GM18498 (cell line): ENCODE measurements at regions not wholly inside any gene's neighbourhood (a gene's known extent, or its start where the extent isn't known, plus 50 kb on each side); places are given as distances from the start of the nearest gene placed in this dataset.

Experiments used
- ATAC-seq: cut with Tn5 transposase; IDR thresholded peaks from one replicate; pipeline ENCODE4 v1.9.1; 2021; ENCODE audit warnings: mild to moderate bottlenecking, moderate library complexity; ENCODE audit not compliant: unreplicated experiment

GRCh38 chr1:234990328-234990675 is 138.3 kb downstream of the TOMM20 start:
- no peak for ATAC-seq

GRCh38 chr1:234989479-234990327 is 138.9 kb downstream of the TOMM20 start:
- ATAC-seq: no peak

- ATAC-seq: no peak
These were observed 139.6 kb downstream of the TOMM20 start for GRCh38 chr1:234989019-234989418.

DNA sequence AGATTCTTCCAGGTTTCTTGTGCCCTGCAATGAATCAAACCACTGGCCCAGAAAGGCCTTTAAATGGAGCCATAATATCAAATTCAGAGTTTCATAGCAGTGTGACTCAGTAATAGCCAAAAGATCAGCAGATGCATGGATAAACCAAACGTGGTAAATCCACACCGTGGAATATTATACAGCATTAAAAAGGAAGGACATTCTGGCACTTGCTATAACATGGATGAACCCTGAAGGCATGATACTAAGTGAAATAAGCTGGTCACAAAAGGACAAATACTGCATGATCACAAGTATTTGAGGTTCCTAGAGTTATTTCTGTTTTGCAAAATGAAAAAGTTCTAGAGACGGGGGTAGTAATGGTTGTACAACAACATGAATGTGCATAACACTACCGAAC is 140.1 kb downstream of the TOMM20 start:
- no peak for ATAC-seq

GRCh38 chr1:234988155-234988517 is 140.5 kb downstream of the TOMM20 start:
- no peak for ATAC-seq

GRCh38 chr1:234987415-234988154 is 141.1 kb downstream of the TOMM20 start:
- peak; percentile 57 for ATAC-seq

DNA sequence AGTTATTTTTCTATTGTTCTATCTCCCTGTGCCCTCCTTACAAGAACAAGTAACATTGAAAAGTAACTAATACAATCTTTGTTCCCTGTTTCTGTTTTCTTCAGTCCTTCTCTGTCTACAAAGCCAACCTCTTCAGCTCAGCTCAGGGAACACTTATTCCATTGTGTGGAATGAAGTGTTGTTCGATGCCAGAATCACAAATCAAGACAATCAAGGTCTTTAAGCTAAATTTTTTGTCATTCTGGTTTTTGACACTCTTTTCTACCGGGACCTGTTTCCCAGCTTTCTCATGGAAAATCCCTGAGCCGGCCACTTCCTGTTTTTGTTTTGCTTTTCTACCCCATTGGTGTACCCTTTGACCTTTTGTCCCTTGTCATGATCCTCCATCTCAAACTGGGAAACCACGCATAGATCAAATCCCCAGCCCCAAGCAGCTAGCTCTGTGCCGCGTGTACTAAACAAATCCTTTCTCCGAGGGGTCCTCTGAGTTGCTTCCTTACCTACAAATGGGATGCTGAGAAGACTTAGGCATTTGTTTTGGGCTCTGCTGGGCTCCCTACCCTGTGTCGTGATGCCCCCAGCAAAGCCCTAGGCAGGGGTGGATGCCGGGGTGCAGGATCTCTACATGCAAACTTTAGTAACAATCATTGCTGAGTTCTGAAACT is 141.8 kb downstream of the TOMM20 start:
- ATAC-seq: no peak

DNA sequence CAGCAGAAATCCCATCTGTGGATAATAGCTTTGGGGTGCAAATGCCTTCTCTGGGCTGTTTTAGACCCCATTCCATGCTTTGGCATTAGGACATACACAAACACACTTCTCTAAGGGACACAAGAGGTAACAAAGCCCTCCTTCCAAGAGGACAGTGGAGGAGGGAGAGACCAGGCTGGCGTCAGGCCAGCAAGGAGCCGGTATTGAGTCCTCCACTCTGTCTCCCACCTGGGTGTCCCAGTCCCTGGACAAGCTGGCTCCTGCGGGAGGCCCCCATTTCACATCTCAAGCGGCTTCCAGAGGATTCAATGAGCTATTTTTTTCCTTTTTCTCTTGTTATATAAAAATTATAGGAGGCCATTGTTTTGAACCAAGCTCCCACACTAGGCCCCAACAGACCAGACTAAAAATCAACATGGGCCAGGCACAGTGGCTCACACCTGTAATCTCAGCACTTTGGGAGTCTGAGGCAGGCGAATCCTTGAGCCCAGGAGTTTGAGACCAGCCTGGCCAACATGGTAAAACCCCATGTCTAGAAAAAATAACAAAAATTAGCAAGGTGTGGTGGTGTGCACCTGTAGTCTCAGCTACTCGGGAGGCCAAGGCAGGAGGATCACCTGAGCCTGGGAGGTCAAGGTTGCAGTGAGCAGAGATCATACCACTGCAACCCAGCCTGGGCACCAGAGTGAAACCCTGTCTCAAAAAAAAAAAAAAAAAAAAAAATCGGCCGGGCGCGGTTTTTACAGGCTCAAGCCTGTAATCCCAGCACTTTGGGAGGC is 142.9 kb downstream of the TOMM20 start:
- no peak for ATAC-seq

DNA sequence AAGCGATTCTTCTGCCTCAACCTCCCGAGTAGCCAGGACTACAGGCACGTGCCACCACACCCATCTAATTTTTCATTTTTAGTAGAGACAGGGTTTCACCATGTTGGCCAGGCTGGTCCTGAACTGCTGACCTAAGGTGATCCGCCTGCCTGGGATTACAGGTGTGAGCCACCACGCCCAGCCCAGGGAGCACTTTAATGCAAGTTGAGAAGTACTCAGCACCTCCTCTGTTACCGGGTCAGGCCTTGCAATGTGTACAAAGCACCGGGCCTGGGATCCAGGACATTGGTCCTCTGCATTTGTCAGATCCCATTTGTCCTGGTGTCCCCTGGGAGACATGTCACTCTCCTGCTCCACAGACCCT is 143.6 kb downstream of the TOMM20 start:
- ATAC-seq: no peak

DNA sequence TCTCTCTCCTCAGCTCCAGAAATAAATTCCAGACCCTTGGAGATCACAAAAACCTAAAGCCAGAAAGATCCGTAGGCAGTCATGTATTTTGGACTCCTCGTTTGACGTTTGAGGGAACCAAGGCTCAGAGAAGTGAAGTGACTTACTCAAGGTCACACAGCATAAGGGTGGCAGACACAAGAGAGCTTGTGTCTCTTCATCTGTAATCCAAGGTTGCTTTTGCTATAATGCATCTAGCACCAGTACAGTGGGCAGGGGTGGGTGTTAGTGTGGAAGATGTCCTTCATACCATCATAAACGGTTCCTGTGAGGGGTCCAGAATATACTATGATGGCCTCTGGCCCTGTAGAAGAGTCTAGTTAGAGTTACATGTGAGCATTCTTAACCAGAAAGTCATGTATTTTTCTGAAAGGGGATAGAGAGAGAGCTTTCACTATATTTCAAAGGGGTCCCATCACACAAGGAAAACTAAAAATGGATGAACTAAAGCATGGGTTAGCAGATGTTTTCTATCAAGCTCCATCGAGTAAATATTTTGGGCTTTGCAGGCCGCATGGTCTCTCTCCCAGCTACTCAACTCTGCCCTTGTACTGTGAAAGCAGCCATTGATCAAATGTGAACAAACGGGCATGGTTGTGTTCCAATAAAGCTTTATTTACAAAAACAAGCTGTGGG is 144.9 kb downstream of the TOMM20 start:
- no peak for ATAC-seq

GRCh38 chr1:234981758-234982157 is 146.9 kb downstream of the TOMM20 start:
- no peak for ATAC-seq

GRCh38 chr1:234980645-234981396 is 147.8 kb downstream of the TOMM20 start:
- ATAC-seq: peak; percentile 39

- ATAC-seq: no peak
These were observed 148.4 kb downstream of the TOMM20 start for GRCh38 chr1:234980291-234980644.

DNA sequence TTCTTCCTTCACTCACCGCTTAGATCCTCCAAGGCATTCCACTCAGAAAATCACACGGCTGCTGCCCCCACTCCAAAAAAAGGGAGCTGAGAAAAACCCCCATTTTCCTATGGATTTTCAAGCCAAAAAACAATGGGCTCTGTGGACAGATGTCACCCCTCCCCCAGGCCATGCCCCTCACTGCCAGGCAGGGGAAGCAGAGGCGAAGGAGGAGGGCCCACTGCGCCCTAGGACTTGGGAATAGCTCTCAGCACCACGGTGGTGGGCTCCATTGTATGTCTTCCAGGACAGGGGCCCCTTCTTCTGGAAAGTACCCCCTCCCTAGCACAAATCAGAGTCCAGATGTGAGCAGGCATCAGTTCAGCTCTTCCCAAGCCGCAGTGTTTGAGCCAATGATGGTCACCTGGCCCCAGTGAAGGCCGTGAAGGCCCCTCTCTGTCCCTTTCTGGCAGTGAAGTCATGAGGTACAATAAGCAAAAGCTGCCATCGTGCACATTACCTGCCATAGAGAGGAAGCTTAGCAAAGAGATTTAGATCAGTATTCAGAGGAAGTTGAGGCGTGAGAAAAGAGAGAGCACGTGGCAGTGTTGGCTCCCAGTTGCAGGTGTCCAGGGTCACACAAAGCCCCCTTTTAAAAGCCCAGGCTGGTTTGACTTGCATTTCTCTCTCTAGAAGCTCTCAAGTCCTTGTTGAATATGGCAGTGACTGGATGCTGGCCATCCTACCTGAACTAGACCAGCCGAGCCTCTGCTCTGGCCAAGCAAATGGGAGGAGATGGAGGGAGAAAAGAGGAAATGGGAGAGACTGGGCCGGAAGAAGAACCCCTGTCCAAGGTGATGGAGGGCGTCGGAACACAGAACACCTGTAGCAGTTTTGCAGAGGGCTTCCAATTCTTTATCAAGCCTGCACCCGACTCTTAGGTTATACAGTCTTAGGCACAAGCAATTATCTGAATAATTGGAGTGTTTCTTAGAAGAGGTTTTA is 149.0 kb downstream of the TOMM20 start:
- ATAC-seq: no peak

DNA sequence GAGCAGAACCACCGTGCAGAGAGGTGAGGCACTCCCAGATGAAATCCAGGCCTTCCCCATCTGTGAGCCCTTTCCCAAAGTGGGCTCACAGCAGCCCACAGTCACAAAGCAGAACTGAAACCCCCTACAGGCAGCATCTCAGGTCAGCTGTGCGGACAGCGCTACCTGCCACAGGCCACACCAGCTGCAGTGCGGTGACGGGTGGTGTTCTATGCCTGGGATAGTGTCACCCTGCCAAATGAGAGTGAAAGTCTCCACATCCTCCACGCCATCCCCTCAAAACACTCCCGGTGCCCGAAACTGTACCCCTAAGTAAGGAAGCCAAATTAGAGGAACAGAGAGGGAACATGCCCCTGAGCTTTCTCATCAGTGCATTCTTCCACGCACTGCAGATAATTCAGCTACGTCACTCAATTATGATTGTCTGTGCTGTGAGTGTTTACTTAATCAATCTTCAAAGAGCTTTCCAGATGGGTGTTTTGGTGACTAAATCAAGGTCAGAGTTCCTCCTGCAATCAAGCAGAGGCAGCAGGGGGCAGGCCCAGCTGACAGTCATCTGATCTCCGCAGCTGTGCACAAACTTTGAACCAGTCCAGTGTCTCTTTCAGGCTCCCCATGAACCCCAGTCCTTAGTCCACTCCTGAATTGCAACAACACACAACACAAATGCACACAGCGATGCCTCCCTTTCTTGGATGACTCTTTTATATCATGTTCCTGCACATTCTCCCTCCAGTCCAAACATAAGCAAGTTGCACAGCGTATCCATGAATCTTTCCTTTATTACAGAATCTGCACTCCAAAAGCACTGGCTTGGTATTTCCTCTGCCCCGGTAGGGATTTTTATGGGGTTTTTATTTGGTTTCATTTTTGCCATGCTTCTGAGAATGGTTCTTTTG is 150.0 kb downstream of the TOMM20 start:
- peak; percentile 68 for ATAC-seq

- ATAC-seq: no peak
These were observed 150.7 kb downstream of the TOMM20 start for GRCh38 chr1:234977875-234978396.

DNA sequence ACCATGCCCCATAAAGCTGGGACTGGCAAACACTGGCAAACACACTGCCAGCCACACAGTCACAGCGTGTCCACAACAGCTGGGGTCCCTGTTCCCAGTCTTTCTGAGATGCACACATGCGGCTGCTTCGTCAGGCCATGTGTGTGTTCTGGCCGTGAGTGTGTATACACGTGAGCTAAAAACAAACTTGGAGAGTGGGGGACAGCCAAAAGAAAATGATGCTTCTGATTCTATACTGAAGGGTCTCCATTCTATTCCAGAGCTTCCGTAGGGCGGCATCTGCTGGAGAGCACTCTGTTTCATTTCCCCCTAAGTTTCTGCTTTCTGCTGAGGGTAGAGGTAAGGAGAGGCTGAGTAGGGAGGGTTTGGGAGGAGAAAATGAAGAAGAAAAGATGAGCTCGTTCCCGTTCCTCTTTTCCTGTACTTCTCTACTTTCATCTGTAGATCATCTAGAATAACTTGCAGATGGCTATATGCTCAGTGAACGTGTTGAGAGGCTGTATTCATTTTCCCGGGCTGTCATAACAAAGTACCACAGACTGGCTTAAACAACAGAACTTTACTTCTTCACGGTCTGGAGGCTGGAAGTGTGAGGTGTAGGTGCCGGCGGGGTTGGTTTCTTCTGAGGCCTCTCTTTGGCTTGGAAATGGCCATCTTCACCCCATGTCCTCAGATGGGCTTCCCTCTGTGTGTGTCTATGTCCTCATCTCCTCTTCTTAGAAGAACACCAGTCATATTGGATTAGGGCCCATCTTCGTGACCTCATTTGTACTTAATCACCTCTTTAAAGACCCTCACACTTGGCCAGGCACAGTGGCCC is 151.6 kb downstream of the TOMM20 start:
- no peak for ATAC-seq
